ENCODE measurements at regions not wholly inside any gene's neighbourhood (a gene's known extent, or its start where the extent isn't known, plus 50 kb on each side); places are given as distances from the start of the nearest gene placed in this dataset.
A peak's percentile ranks its signal among the peaks of the same experiment; 100 is the strongest.
"Not testable (repeated sequence)": the region's sequence is repeated elsewhere in the genome, so short reads cannot be mapped to it uniquely, and the experiment has no call there.

GRCh38 chr16:9633844-9634243 is 542.4 kb downstream of the HAPSTR1 start:
- H3K4me1 ChIP-seq, result no peaks in the 10 kb centered on the region
- intact Hi-C loops (cut with DNase I; ENCODE audit: low total_unique reads), result no loop called here
- H3K36me3 ChIP-seq, result no peaks in the 10 kb centered on the region
- no peak for DNase-seq (ENCODE audit: low spot score in 2 of 2)
- no peaks in the 10 kb centered on the region for H3K27me3 ChIP-seq
- TF ChIP-seq POLR2A (IDR thresholded peaks at IDR 0.05) (no peak), POLR2AphosphoS5 (IDR thresholded peaks at IDR 0.05) (no peak)
- TF ChIP-seq, protein P1, sequence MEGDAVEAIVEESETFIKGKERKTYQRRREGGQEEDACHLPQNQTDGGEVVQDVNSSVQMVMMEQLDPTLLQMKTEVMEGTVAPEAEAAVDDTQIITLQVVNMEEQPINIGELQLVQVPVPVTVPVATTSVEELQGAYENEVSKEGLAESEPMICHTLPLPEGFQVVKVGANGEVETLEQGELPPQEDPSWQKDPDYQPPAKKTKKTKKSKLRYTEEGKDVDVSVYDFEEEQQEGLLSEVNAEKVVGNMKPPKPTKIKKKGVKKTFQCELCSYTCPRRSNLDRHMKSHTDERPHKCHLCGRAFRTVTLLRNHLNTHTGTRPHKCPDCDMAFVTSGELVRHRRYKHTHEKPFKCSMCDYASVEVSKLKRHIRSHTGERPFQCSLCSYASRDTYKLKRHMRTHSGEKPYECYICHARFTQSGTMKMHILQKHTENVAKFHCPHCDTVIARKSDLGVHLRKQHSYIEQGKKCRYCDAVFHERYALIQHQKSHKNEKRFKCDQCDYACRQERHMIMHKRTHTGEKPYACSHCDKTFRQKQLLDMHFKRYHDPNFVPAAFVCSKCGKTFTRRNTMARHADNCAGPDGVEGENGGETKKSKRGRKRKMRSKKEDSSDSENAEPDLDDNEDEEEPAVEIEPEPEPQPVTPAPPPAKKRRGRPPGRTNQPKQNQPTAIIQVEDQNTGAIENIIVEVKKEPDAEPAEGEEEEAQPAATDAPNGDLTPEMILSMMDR (IDR thresholded peaks at IDR 0.05), result no peak
- H3K27ac ChIP-seq, result no peak overlapping the region
- no peak overlapping the region for H3K4me3 ChIP-seq
- no peaks in the 10 kb centered on the region for H3K9me3 ChIP-seq

DNA sequence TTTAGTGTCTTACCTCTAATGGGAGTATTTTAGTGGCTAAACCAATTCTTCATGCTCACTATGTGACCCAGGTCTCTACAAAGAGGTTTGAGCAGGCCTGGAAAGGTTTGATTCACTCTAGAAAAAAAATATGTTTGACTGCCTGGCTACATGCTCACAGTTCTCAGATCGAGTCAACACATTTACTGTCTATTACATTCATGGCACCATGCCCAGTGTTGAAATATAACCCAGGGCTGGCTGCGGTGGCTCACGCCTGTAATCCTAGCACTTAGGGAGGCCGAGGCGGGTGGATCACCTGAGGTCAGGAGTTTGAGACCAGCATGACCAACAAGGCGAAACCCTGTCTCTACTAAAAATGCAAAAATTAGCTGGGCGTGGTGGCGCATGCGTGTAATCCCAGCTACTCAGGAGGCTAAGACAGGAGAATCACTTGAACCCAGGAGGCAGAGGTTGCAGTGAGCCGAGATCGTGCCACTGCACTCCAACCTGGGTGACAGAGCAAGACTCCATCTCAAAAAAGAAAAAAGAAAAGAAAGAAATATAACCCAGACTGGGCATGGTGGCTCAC is 543.8 kb downstream of the HAPSTR1 start:
- H3K4me1 ChIP-seq; H3K36me3 ChIP-seq; H3K27me3 ChIP-seq; DNase-seq (ENCODE audit: low spot score in 2 of 2); H3K4me3 ChIP-seq; H3K9me3 ChIP-seq; intact Hi-C loops (cut with DNase I; ENCODE audit: low total_unique reads); H3K27ac ChIP-seq: not testable (repeated sequence)

- Histone ChIP-seq H3K4me1 (no peaks in the 10 kb centered on the region), H3K36me3 (no peaks in the 10 kb centered on the region), H3K27me3 (no peaks in the 10 kb centered on the region), H3K4me3 (no peak overlapping the region), H3K9me3 (no peaks in the 10 kb centered on the region), H3K27ac (no peak overlapping the region)
- intact Hi-C loops (cut with DNase I; ENCODE audit: low total_unique reads), result no loop called here
- no peak for DNase-seq (ENCODE audit: low spot score in 2 of 2)
- TF ChIP-seq POLR2AphosphoS5 (IDR thresholded peaks at IDR 0.05) (no peak), POLR2A (IDR thresholded peaks at IDR 0.05) (no peak)
- TF ChIP-seq, protein P1 (IDR thresholded peaks at IDR 0.05), result no peak
Measured at GRCh38 chr16:9644258-9644657, 538.0 kb downstream of the GRIN2A start.

GRCh38 chr16:9645911-9646310 is 536.3 kb downstream of the GRIN2A start:
- no peaks in the 10 kb centered on the region for H3K36me3 ChIP-seq
- intact Hi-C loops (cut with DNase I; ENCODE audit: low total_unique reads), result no loop called here
- H3K4me1 ChIP-seq, result no peaks in the 10 kb centered on the region
- H3K9me3 ChIP-seq, result no peaks in the 10 kb centered on the region
- TF ChIP-seq POLR2A (IDR thresholded peaks at IDR 0.05) (no peak), POLR2AphosphoS5 (IDR thresholded peaks at IDR 0.05) (no peak)
- TF ChIP-seq, protein P1 (IDR thresholded peaks at IDR 0.05), result no peak
- no peak for DNase-seq (ENCODE audit: low spot score in 2 of 2)
- no peak overlapping the region for H3K27ac ChIP-seq
- H3K27me3 ChIP-seq, result no peaks in the 10 kb centered on the region
- no peak overlapping the region for H3K4me3 ChIP-seq

DNA sequence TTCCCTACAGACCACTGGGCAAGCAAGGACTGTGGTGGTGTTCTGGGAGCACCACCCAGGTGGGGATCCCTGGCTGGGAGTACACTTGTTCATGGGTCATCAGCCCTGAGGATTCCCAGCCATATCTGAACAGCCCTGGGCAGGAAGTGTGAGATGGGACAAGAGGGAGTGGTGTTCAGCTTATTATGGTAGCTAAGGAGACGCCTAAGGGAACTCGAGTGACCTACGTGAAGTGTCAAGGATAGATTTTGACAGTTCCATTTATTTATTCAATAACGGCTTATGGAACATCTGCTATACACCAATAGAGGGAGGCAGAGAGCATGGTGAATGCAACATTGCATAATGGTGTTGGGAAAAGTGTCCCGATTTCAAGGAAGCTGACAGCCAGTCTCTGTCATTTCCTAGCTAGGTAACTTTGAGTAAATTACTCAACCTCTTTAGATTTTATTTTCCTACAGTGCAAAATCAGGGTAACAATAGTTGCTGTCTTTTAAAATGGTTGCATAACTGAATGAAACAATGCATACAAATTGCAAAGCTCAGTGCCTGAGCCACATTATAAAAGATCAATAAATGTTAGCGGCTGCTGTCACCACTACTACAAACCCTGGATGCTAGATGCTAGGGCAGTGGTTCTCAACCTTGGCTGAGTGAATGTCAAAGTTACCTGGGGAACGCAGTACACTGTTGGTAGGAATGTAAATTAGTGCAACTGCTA is 534.1 kb downstream of the GRIN2A start:
- TF ChIP-seq, protein P1 (IDR thresholded peaks at IDR 0.05), result peak in 2 of 3 donors; percentile 49 to 59
- TF ChIP-seq POLR2AphosphoS5 (IDR thresholded peaks at IDR 0.05) (no peak), POLR2A (IDR thresholded peaks at IDR 0.05) (no peak)
- DNase-seq (ENCODE audit: low spot score in 2 of 2), result no peak
- Histone ChIP-seq H3K27ac (no peak overlapping the region), H3K27me3 (no peaks in the 10 kb centered on the region), H3K9me3 (no peaks in the 10 kb centered on the region), H3K4me1 (no peaks in the 10 kb centered on the region), H3K36me3 (no peaks in the 10 kb centered on the region), H3K4me3 (no peak overlapping the region)
- intact Hi-C loops (cut with DNase I; ENCODE audit: low total_unique reads), result no loop called here

Data from breast epithelium (tissue), 4 donors.